ENCODE measurements at regions not wholly inside any gene's neighbourhood (a gene's known extent, or its start where the extent isn't known, plus 50 kb on each side); places are given as distances from the start of the nearest gene placed in this dataset.
"Not testable (repeated sequence)": the region's sequence is repeated elsewhere in the genome, so short reads cannot be mapped to it uniquely, and the experiment has no call there.

- TF ChIP-seq NFXL1 (IDR thresholded peaks at IDR 0.05; ENCODE audit: borderline replicate concordance); TAF1 (IDR thresholded peaks at IDR 0.05; ENCODE audit: borderline replicate concordance, low read depth, low read length); USF2 (IDR thresholded peaks at IDR 0.05; ENCODE audit: borderline replicate concordance, low read depth, low read length); CTCF (IDR thresholded peaks at IDR 0.05 in 2 of 3, conservative IDR thresholded peaks at IDR 0.05 in 1 of 3; ENCODE audit: control insufficient read depth in 2 of 3, extremely low read depth in 1 of 3, insufficient read depth in 1 of 3, low read depth in 3 of 3, low read length in 3 of 3); POLR2A (IDR thresholded peaks at IDR 0.05; ENCODE audit: low read depth, low read length); NRF1 (conservative IDR thresholded peaks at IDR 0.05; ENCODE audit: low read depth, low read length); FOS (IDR thresholded peaks at IDR 0.05; ENCODE audit: borderline replicate concordance, extremely low read depth, insufficient read length); MYB (IDR thresholded peaks at IDR 0.05; ENCODE audit: borderline replicate concordance, low read depth, low read length); ATF3 (IDR thresholded peaks at IDR 0.05; ENCODE audit: borderline replicate concordance, extremely low read depth, low read depth, low read length); RAD21 (IDR thresholded peaks at IDR 0.05; ENCODE audit: insufficient read depth, low read depth, low read length): not testable (repeated sequence)
- TF ChIP-seq, protein P1, sequence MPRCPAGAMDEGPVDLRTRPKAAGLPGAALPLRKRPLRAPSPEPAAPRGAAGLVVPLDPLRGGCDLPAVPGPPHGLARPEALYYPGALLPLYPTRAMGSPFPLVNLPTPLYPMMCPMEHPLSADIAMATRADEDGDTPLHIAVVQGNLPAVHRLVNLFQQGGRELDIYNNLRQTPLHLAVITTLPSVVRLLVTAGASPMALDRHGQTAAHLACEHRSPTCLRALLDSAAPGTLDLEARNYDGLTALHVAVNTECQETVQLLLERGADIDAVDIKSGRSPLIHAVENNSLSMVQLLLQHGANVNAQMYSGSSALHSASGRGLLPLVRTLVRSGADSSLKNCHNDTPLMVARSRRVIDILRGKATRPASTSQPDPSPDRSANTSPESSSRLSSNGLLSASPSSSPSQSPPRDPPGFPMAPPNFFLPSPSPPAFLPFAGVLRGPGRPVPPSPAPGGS (IDR thresholded peaks at IDR 0.05; ENCODE audit: borderline replicate concordance, insufficient read depth, low read depth, low read length, poor library complexity, severe bottlenecking), result not testable (repeated sequence)
Measured at GRCh38 chr6:126988125-126988524, 130.3 kb upstream of the RSPO3 start.

Data from GM12878 (cell line).